Neuronal stem cell (in vitro differentiated cells): ENCODE measurements at regions not wholly inside any gene's neighbourhood (a gene's known extent, or its start where the extent isn't known, plus 50 kb on each side); places are given as distances from the start of the nearest gene placed in this dataset.
"Not testable (repeated sequence)": the region's sequence is repeated elsewhere in the genome, so short reads cannot be mapped to it uniquely, and the experiment has no call there.

Experiments used
- DNase-seq: peaks from one replicate; pipeline ENCODE4 v3.0.0-alpha.2; 2013; ENCODE audit warnings: low spot score
- H2AFZ ChIP-seq: one replicate; pipeline ENCODE4 v1.6.1; 2013; ENCODE audit warnings: mild to moderate bottlenecking, low read length, inconsistent platforms
- H2AK5ac ChIP-seq: 2 replicates; pipeline ENCODE4 v1.6.1; 2013; ENCODE audit warnings: low read depth, mild to moderate bottlenecking, inconsistent platforms, low read length, moderate library complexity, mixed read lengths
- H2BK120ac ChIP-seq: 2 replicates; pipeline ENCODE4 v1.6.1; 2013; ENCODE audit warnings: low read depth, mild to moderate bottlenecking, inconsistent platforms, low read length, moderate library complexity, mixed read lengths
- H2BK12ac ChIP-seq: one replicate; pipeline ENCODE4 v1.6.1; 2013; ENCODE audit warnings: low read length, inconsistent platforms
- H2BK15ac ChIP-seq: 2 replicates; pipeline ENCODE4 v1.6.1; 2013; ENCODE audit warnings: mild to moderate bottlenecking, low read length, inconsistent platforms, mixed read lengths
- H2BK5ac ChIP-seq: one replicate; pipeline ENCODE4 v1.6.1; 2013; ENCODE audit warnings: inconsistent platforms, mild to moderate bottlenecking, low read length, moderate library complexity
- H3K14ac ChIP-seq: one replicate; pipeline ENCODE4 v1.6.1; 2013; ENCODE audit warnings: low read length, inconsistent platforms
- H3K18ac ChIP-seq: 2 replicates; pipeline ENCODE4 v1.6.1; 2013; ENCODE audit warnings: low read length, inconsistent platforms
- H3K23ac ChIP-seq: 2 replicates; pipeline ENCODE4 v1.6.1; 2013; ENCODE audit warnings: low read depth, mild to moderate bottlenecking, mixed read lengths, low read length, inconsistent platforms; ENCODE audit not compliant: poor library complexity
- H3K27ac ChIP-seq: replicated peaks from 3 replicates; pipeline ENCODE4 v1.5.1; 2013; ENCODE audit warnings: low read length, inconsistent platforms
- H3K27me3 ChIP-seq, 3 experiments: 2 replicates each; pipeline ENCODE4 v1.6.1; 2013; ENCODE audit warnings: low read length in 3 of 3, mild to moderate bottlenecking in 2 of 3, inconsistent platforms in 1 of 3, low read depth in 1 of 3, mixed read lengths in 1 of 3, moderate library complexity in 1 of 3; ENCODE audit not compliant: control insufficient read depth in 3 of 3, insufficient read depth in 3 of 3
- H3K36me3 ChIP-seq, 2 donors: replicated peaks in 1 of 2; 2 replicates each; pipeline ENCODE4 v1.6.1; 2013; ENCODE audit warnings: low read length in 2 of 2; ENCODE audit not compliant: control insufficient read depth in 2 of 2, insufficient read depth in 2 of 2
- H3K4ac ChIP-seq: 2 replicates; pipeline ENCODE4 v1.6.1; 2013; ENCODE audit warnings: inconsistent platforms, mild to moderate bottlenecking, low read length, moderate library complexity
- H3K4me1 ChIP-seq, 2 donors: 1 replicate in 1 of 2; 2 replicates in 1 of 2; pipeline ENCODE4 v1.6.1; 2013; ENCODE audit warnings: low read length in 2 of 2, low read depth in 1 of 2; ENCODE audit not compliant: control insufficient read depth in 2 of 2, insufficient read depth in 1 of 2
- H3K4me2 ChIP-seq: one replicate; pipeline ENCODE4 v1.6.1; 2013; ENCODE audit warnings: mild to moderate bottlenecking, low read length, inconsistent platforms; ENCODE audit not compliant: insufficient read depth, poor library complexity, severe bottlenecking
- H3K4me3 ChIP-seq, 2 donors: 2 replicates each; pipeline ENCODE4 v1.5.1; 2013; ENCODE audit warnings: low read length in 2 of 2, mild to moderate bottlenecking in 2 of 2, inconsistent platforms in 1 of 2, moderate library complexity in 1 of 2
- H3K79me1 ChIP-seq: one replicate; pipeline ENCODE4 v1.6.1; 2013; ENCODE audit warnings: low read depth, mild to moderate bottlenecking, inconsistent platforms, low read length, moderate library complexity
- H3K9ac ChIP-seq: one replicate; pipeline ENCODE4 v1.6.1; 2013; ENCODE audit warnings: mild to moderate bottlenecking, low read depth, low read length, inconsistent platforms; ENCODE audit not compliant: poor library complexity
- H3K9me3 ChIP-seq, 2 donors: replicated peaks in 1 of 2; 2 replicates each; pipeline versions ENCODE3 to v1.6.1; 2013; ENCODE audit warnings: low read length in 2 of 2, mild to moderate bottlenecking in 2 of 2, inconsistent platforms in 1 of 2, low read depth in 1 of 2, mixed read lengths in 1 of 2, moderate library complexity in 1 of 2; ENCODE audit not compliant: control insufficient read depth in 2 of 2, insufficient read depth in 1 of 2
- H4K8ac ChIP-seq: one replicate; pipeline ENCODE4 v1.6.1; 2013; ENCODE audit warnings: low read depth, mild to moderate bottlenecking, inconsistent platforms, low read length, moderate library complexity
- H4K91ac ChIP-seq: one replicate; pipeline ENCODE4 v1.6.1; 2013; ENCODE audit warnings: low read length, low read depth, mild to moderate bottlenecking, inconsistent platforms; ENCODE audit not compliant: poor library complexity
- WGBS, 2 donors: extraction: QIAGEN DNeasy Blood & Tissue Kit; methylation state at CpG; one replicate each; pipeline ENCODE4 v1.1.7; 2013; ENCODE audit warnings: missing lambda C conversion rate in 2 of 2, mixed read lengths in 1 of 2; ENCODE audit not compliant: insufficient read length in 2 of 2, insufficient replicate concordance in 1 of 2; ENCODE audit errors: extremely low coverage in 2 of 2; 5-methylcytosine and 5-hydroxymethylcytosine counted together

DNA sequence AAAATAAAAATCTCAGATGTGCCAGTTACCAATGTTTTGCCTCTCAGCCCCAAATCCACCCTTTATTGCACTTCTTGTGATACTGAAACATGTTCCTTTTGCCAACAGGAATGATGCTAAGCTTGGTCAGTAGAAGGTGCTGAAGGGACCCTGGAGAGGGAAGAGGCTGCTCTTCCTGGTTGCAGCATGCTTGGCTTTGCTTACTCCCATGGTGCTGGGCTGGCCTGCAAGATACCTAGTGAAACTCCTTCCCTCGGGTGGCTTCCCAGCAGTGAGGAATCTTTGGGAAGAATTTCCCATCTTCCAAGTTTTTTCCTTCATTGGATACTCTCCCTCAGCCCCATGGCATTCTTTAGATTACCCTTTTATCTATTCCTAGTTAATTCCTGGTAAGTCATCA is 151.8 kb upstream of the TGFBR2 start:
- Histone ChIP-seq H4K8ac (no peak overlapping the region), H3K23ac (no peak overlapping the region), H3K18ac (no peak overlapping the region), H2BK120ac (no peak overlapping the region), H3K4me1 (no peaks in the 10 kb centered on the region), H3K4me2 (no peak overlapping the region), H3K4me3 (no peak overlapping the region), H3K4ac (no peak overlapping the region), H2BK12ac (no peak overlapping the region), H2BK5ac (no peak overlapping the region), H3K36me3 (no peaks in the 10 kb centered on the region), H3K9ac (no peak overlapping the region), H3K27me3 (peaks cover 0 to 4% (median 0%) of the 10 kb centered on the region in 3 experiments), H4K91ac (no peak overlapping the region), H2AK5ac (no peak overlapping the region), H3K14ac (no peak overlapping the region), H3K79me1 (no peaks in the 10 kb centered on the region), H2BK15ac (no peak overlapping the region), H2AFZ (no peak overlapping the region), H3K9me3 (peaks cover 0 to 7% of the 10 kb centered on the region in 2 donors), H3K27ac (no peak overlapping the region)
- WGBS, 2 donors, result no CpG with 5 or more reads among the region's 1 CpG
- no peak for DNase-seq

DNA sequence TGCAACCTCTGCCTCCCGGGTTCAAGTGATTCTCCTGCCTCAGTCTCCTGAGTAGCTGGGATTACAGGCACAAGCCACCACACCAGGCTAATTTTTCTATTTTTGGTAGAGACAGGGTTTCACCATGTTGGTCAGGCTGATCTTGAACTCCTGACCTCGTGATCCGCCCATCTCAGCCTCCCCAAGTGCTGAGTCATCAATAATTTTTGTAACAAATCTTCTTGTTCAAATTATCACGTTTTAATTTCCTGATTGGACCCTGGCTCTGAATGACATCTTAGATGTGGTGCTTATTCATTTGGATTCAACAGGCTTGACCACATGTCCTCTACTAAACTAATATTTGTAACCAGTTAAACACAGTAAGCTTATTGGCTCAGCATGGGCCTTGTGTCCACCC is 151.3 kb upstream of the TGFBR2 start:
- not testable (repeated sequence) for H3K4me1 ChIP-seq, H4K8ac ChIP-seq, H2AFZ ChIP-seq, H3K27ac ChIP-seq, H3K14ac ChIP-seq, H3K27me3 ChIP-seq, H2BK120ac ChIP-seq, H3K79me1 ChIP-seq, DNase-seq, H4K91ac ChIP-seq, H3K4me3 ChIP-seq, H2BK5ac ChIP-seq, H3K4me2 ChIP-seq, H3K9me3 ChIP-seq, H3K9ac ChIP-seq, H2BK15ac ChIP-seq, H2AK5ac ChIP-seq, H3K23ac ChIP-seq, H3K4ac ChIP-seq, H3K36me3 ChIP-seq, H2BK12ac ChIP-seq, H3K18ac ChIP-seq
- WGBS, 2 donors, result no CpG with 5 or more reads among the region's 4 CpGs

- Histone ChIP-seq H2AFZ (no peak overlapping the region), H2BK15ac (no peak overlapping the region), H2BK120ac (no peak overlapping the region), H3K4me2 (no peak overlapping the region), H3K23ac (no peak overlapping the region), H3K27ac (no peak overlapping the region), H3K27me3 (peaks cover 0 to 4% (median 0%) of the 10 kb centered on the region in 3 experiments), H3K4me1 (no peaks in the 10 kb centered on the region), H3K36me3 (no peaks in the 10 kb centered on the region), H3K79me1 (no peaks in the 10 kb centered on the region), H3K9me3 (peaks cover 0 to 7% of the 10 kb centered on the region in 2 donors), H2BK5ac (no peak overlapping the region), H2BK12ac (no peak overlapping the region), H3K18ac (no peak overlapping the region), H3K4ac (no peak overlapping the region), H3K9ac (no peak overlapping the region), H2AK5ac (no peak overlapping the region), H4K91ac (no peak overlapping the region), H3K4me3 (no peak overlapping the region), H4K8ac (no peak overlapping the region), H3K14ac (no peak overlapping the region)
- no CpG with 5 or more reads among the region's 3 CpGs for WGBS, 2 donors
- no peak for DNase-seq
Measured at GRCh38 chr3:30455840-30456239, 150.6 kb upstream of the TGFBR2 start.

GRCh38 chr3:30456264-30456663 is 150.1 kb upstream of the TGFBR2 start:
- Histone ChIP-seq H2AK5ac (no peak overlapping the region), H4K8ac (no peak overlapping the region), H3K4me3 (no peak overlapping the region), H3K4me2 (no peak overlapping the region), H4K91ac (no peak overlapping the region), H3K18ac (no peak overlapping the region), H3K79me1 (no peaks in the 10 kb centered on the region), H3K27me3 (peaks cover 0 to 4% (median 0%) of the 10 kb centered on the region in 3 experiments), H3K9me3 (peaks cover 0 to 7% of the 10 kb centered on the region in 2 donors), H3K4me1 (no peaks in the 10 kb centered on the region), H3K23ac (no peak overlapping the region), H2BK5ac (no peak overlapping the region), H3K27ac (no peak overlapping the region), H3K9ac (no peak overlapping the region), H2AFZ (no peak overlapping the region), H2BK120ac (no peak overlapping the region), H2BK12ac (no peak overlapping the region), H3K4ac (no peak overlapping the region), H3K36me3 (no peaks in the 10 kb centered on the region), H2BK15ac (no peak overlapping the region), H3K14ac (no peak overlapping the region)
- no peak for DNase-seq
- 100% methylated on average over 1 of the region's 2 CpGs; no CpG with 5 or more reads in 1 of the 2 donors for WGBS, 2 donors
